Activated CD4-positive, alpha-beta memory T cell treated with anti-CD3 and anti-CD28 coated beads for 36 hours (primary cell): ENCODE measurements at regions not wholly inside any gene's neighbourhood (a gene's known extent, or its start where the extent isn't known, plus 50 kb on each side); places are given as distances from the start of the nearest gene placed in this dataset.

ENCODE experiments used
- CTCF ChIA-PET: fragments of 350-600 bp; sonication (Branson Sonifier 250); formaldehyde crosslinking; loops from one replicate; lab custom pipeline; 2021; ENCODE audit warnings: antibody characterized with exemption, inconsistent platforms; lab: Charles Lee
- POLR2A ChIA-PET: fragments of 350-600 bp; sonication (Branson Sonifier 250); formaldehyde crosslinking; loops from one replicate; lab custom pipeline; 2021; ENCODE audit warnings: antibody characterized with exemption; lab: Charles Lee
- DNase-seq: peaks from one replicate; pipeline ENCODE4 v3.0.0-alpha.2; 2020
- H3K27ac Mint-ChIP-seq: one replicate; pipeline ENCODE4 v1.8.0; 2021; ENCODE audit warnings: mixed read lengths
- H3K27me3 Mint-ChIP-seq: one replicate; pipeline ENCODE4 v1.8.0; 2021; ENCODE audit warnings: mixed read lengths
- H3K36me3 Mint-ChIP-seq: one replicate; pipeline ENCODE4 v1.8.0; 2021; ENCODE audit warnings: mixed read lengths
- H3K4me1 Mint-ChIP-seq: one replicate; pipeline ENCODE4 v1.8.0; 2021; ENCODE audit warnings: low read depth, mixed read lengths
- H3K4me3 Mint-ChIP-seq: one replicate; pipeline ENCODE4 v1.8.0; 2021; ENCODE audit warnings: mild to moderate bottlenecking, mixed read lengths
- H3K9me3 Mint-ChIP-seq: one replicate; pipeline ENCODE4 v1.8.0; 2021; ENCODE audit warnings: mixed read lengths
- intact Hi-C: fragments of 100-400 bp; cut with micrococcal nuclease; formaldehyde crosslinking; loops from one replicate; pipeline ENCODE4 v1.15.1; 2023

DNA sequence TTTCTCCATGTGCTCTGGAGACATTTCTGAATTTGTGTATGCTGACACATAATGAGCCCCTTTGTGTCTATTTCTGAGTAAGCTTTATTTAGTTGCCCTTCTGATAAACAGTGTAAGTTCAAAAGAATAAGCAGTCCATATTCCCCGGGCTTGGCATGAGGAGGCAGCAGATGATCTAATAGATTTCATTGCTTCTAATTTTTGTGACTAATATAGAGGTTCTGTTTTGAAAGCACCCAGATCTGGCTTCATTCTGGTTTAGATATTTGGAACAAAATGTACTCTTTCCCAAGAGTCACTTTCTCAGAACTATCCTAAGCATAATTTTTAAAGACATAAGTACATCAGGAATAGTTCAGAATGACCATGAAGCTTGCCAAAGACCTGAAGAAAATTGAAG, 290.9 kb downstream of the BTG1 start:
- Mint-ChIP-seq H3K9me3 (peaks cover 2% of the 10 kb centered on the region), H3K27ac (no peak overlapping the region), H3K4me3 (no peak overlapping the region), H3K4me1 (peaks cover 31% of the 10 kb centered on the region), H3K27me3 (no peaks in the 10 kb centered on the region), H3K36me3 (no peaks in the 10 kb centered on the region)
- DNase-seq, result no peak
- intact Hi-C loops, result loop anchor here (5.0 kb wide), 1 partner anchor 77 kb away; no protein-coding TSS in a partner anchor
- ChIA-PET POLR2A (no interaction called here), CTCF (interaction anchor here (1.4 kb wide), 1 partner anchor 43 kb away, joined by 4 read pairs; no protein-coding TSS in a partner anchor)

GRCh38 chr12:91853350-91854127, 292.1 kb downstream of the BTG1 start:
- Mint-ChIP-seq H3K36me3 (no peaks in the 10 kb centered on the region), H3K27me3 (no peaks in the 10 kb centered on the region), H3K9me3 (no peaks in the 10 kb centered on the region), H3K4me3 (no peak overlapping the region), H3K27ac (no peak overlapping the region), H3K4me1 (peaks cover 31% of the 10 kb centered on the region)
- ChIA-PET POLR2A (no interaction called here), CTCF (interaction anchor here (1.4 kb wide), 1 partner anchor 42 kb away, joined by 4 read pairs; no protein-coding TSS in a partner anchor)
- intact Hi-C loops, result loop anchor here (5.0 kb wide), 1 partner anchor 76 kb away; no protein-coding TSS in a partner anchor
- no peak for DNase-seq

- no peak for DNase-seq
- intact Hi-C loops, result loop anchor here (1.0 to 5.0 kb wide), 2 partner anchors 25 to 75 kb away; no protein-coding TSS in a partner anchor
- Mint-ChIP-seq H3K4me3 (no peak overlapping the region), H3K27ac (no peak overlapping the region), H3K36me3 (no peaks in the 10 kb centered on the region), H3K27me3 (no peaks in the 10 kb centered on the region), H3K9me3 (no peaks in the 10 kb centered on the region), H3K4me1 (peaks cover 26% of the 10 kb centered on the region)
- ChIA-PET CTCF (interaction anchor here (0.6 kb wide), 1 partner anchor 25 kb away, joined by 3 read pairs; no protein-coding TSS in a partner anchor), POLR2A (interaction anchor here (0.7 kb wide), 1 partner anchor 34 kb away, joined by 3 read pairs; no protein-coding TSS in a partner anchor)
Measured at GRCh38 chr12:91852634-91853033, 293.0 kb downstream of the BTG1 start.

DNA sequence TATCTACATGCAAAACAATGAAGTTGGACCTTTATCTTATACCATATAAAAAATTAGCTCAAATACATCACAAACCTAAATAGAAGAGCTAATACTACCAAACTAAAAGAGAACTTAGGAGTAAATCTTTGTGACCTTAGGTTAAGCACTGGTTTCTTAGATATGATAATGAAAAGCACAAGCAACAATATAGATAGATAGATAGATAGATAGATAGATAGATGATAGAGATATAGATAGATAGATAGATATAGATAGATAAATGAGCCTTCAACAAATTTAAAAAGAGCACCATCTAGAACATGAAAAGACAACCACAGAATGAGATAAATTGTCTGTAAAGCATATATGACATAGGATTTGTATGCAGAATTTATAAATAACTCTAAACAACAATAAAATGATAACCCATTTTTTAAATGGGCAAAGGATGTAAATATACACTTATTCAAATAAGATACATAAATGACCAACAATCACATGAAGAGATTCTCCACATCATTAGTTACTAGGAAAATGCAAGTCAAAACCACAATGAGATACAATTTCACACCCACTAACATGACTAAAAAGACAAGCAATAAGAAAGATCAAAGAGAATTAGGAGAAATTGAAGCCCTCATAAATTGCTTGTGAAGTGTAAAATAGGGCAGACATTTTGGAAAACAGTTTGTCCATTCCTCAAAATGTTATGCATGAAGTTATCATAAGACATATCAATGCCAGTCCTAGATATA, 293.7 kb downstream of the BTG1 start:
- Mint-ChIP-seq H3K4me1 (peaks cover 26% of the 10 kb centered on the region), H3K9me3 (no peaks in the 10 kb centered on the region), H3K4me3 (no peak overlapping the region), H3K27ac (no peak overlapping the region), H3K27me3 (no peaks in the 10 kb centered on the region), H3K36me3 (no peaks in the 10 kb centered on the region)
- intact Hi-C loops, result loop anchor here (1.0 to 5.0 kb wide), 2 partner anchors 25 to 75 kb away; no protein-coding TSS in a partner anchor
- ChIA-PET CTCF (interaction anchor here (0.6 kb wide), 1 partner anchor 25 kb away, joined by 3 read pairs; no protein-coding TSS in a partner anchor), POLR2A (no interaction called here)
- DNase-seq, result no peak

DNA sequence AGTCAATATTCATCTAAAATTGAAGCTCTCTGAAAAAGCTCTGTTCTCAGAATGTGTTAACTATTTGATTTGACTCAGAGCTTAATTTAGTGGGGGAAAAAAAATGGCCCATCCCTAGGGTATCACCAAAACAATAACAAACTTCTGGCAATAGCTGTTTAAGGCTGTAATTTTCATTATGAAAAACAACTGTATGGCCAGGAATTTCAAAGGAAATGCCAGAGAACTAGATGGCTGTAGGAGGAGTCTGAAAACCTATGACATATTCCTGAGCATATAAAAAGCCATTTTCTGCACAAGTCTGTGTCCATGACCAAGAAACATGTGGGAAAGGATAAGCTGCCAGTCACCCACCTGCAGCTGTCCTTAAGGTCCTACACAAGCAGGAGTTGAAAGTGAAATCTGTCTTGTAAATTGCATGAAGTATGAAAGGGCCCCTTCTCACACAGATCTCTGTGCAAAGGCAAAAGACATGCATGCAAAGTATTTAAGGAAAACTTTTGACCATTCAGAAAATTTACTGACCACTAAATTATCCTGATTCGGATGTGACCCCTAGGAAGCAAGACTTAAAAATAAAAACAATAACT, 299.1 kb downstream of the BTG1 start:
- Mint-ChIP-seq H3K27ac (no peak overlapping the region), H3K9me3 (peaks cover 6% of the 10 kb centered on the region), H3K36me3 (peaks cover 2% of the 10 kb centered on the region), H3K27me3 (no peaks in the 10 kb centered on the region), H3K4me3 (no peak overlapping the region), H3K4me1 (peaks cover 6% of the 10 kb centered on the region)
- POLR2A ChIA-PET, result no interaction called here
- DNase-seq, result no peak
- CTCF ChIA-PET, result no interaction called here
- intact Hi-C loops, result no loop called here

DNA sequence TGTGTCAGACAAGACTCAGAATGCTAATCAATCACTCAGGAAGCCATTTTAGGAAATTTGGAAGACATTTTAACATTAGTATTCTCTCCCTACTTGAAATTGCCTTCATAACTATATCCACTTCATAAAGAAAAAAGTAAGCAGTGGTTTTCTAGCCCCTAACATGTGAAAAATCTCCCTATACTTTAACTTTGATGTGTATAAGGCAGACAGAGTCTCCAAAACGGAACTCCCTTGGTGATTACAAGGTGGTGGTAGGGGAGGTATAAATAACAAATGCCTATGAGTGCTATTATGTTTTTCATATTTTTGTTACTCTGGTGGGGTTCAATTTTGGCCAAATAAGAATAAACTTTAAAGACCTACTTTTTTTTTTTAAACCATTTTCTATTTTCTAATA, 300.3 kb downstream of the BTG1 start:
- intact Hi-C loops, result no loop called here
- H3K36me3 Mint-ChIP-seq, result peaks cover 2% of the 10 kb centered on the region
- no peak overlapping the region for H3K4me3 Mint-ChIP-seq
- no peak for DNase-seq
- H3K4me1 Mint-ChIP-seq, result peaks cover 4% of the 10 kb centered on the region
- ChIA-PET POLR2A (no interaction called here), CTCF (interaction anchor here (1.4 kb wide), 1 partner anchor 34 kb away, joined by 5 read pairs; no protein-coding TSS in a partner anchor)
- H3K27ac Mint-ChIP-seq, result no peak overlapping the region
- H3K9me3 Mint-ChIP-seq, result peaks cover 9% of the 10 kb centered on the region
- no peaks in the 10 kb centered on the region for H3K27me3 Mint-ChIP-seq

- ChIA-PET CTCF (interaction anchor here (1.2 kb wide), 1 partner anchor 31 kb away, joined by 3 read pairs; no protein-coding TSS in a partner anchor), POLR2A (interaction anchor here (0.9 kb wide), 1 partner anchor 300 kb away, joined by 3 read pairs; no protein-coding TSS in a partner anchor)
- H3K27ac Mint-ChIP-seq, result no peak overlapping the region
- intact Hi-C loops, result no loop called here
- no peaks in the 10 kb centered on the region for H3K27me3 Mint-ChIP-seq
- H3K4me1 Mint-ChIP-seq, result peaks cover 4% of the 10 kb centered on the region
- peaks cover 2% of the 10 kb centered on the region for H3K36me3 Mint-ChIP-seq
- DNase-seq, result no peak
- H3K9me3 Mint-ChIP-seq, result peaks cover 9% of the 10 kb centered on the region
- H3K4me3 Mint-ChIP-seq, result no peak overlapping the region
Measured at GRCh38 chr12:91841822-91842221, 303.8 kb downstream of the BTG1 start.

DNA sequence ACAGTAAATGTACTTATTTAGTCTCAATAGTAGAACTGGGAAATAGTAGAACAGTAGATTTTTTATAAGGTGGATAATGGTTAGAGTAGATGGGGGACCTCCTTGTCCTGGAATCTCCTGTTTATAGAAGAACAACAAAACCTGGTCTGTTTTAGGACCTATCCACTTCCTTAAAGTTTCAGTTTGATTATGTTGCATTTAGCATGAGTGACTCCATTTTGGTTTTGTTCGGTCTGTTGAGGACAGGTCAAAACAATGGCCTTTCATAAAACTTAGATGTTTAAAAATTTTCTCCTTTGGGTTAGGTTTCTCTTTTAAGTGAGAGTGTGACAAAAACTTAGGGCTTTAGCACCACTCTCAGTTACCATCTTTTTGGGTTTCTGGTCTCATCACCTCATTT, 308.9 kb downstream of the BTG1 start:
- POLR2A ChIA-PET, result no interaction called here
- Mint-ChIP-seq H3K36me3 (no peaks in the 10 kb centered on the region), H3K9me3 (peaks cover 7% of the 10 kb centered on the region), H3K4me3 (no peak overlapping the region), H3K27me3 (no peaks in the 10 kb centered on the region), H3K27ac (no peak overlapping the region), H3K4me1 (peaks cover 6% of the 10 kb centered on the region)
- CTCF ChIA-PET, result no interaction called here
- no peak for DNase-seq
- intact Hi-C loops, result no loop called here

DNA sequence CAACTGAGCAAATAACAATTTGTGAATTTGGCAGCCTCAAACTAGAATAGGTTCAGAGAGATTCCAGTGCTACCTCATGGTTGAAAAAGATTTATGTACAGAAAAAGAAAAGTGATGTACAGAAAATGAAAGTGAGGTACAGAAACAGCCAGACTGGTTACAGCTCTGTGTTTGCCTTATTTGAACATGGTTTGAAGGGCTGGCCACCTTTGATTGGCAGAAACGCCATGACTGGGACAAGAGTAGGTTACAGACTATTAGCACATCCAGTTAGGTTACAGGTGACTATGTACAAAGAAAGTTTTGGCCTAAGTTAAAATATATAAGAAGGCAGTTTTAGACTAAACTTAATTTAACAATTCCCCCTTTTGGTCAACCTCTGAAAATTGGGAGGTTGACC, 309.4 kb downstream of the BTG1 start:
- Mint-ChIP-seq H3K4me3 (no peak overlapping the region), H3K36me3 (no peaks in the 10 kb centered on the region), H3K27me3 (no peaks in the 10 kb centered on the region), H3K4me1 (peaks cover 6% of the 10 kb centered on the region), H3K9me3 (peaks cover 5% of the 10 kb centered on the region), H3K27ac (no peak overlapping the region)
- intact Hi-C loops, result no loop called here
- CTCF ChIA-PET, result no interaction called here
- POLR2A ChIA-PET, result no interaction called here
- DNase-seq, result no peak

GRCh38 chr12:91835693-91836092, 310.0 kb downstream of the BTG1 start:
- intact Hi-C loops, result no loop called here
- DNase-seq, result no peak
- peaks cover 6% of the 10 kb centered on the region for H3K4me1 Mint-ChIP-seq
- CTCF ChIA-PET, result no interaction called here
- no peaks in the 10 kb centered on the region for H3K27me3 Mint-ChIP-seq
- peaks cover 4% of the 10 kb centered on the region for H3K9me3 Mint-ChIP-seq
- no peaks in the 10 kb centered on the region for H3K36me3 Mint-ChIP-seq
- H3K4me3 Mint-ChIP-seq, result no peak overlapping the region
- H3K27ac Mint-ChIP-seq, result no peak overlapping the region
- POLR2A ChIA-PET, result no interaction called here

GRCh38 chr12:91833780-91834359, 311.8 kb downstream of the BTG1 start:
- Mint-ChIP-seq H3K27me3 (no peaks in the 10 kb centered on the region), H3K4me1 (peaks cover 6% of the 10 kb centered on the region), H3K9me3 (peaks cover 4% of the 10 kb centered on the region), H3K27ac (no peak overlapping the region), H3K4me3 (no peak overlapping the region), H3K36me3 (no peaks in the 10 kb centered on the region)
- ChIA-PET POLR2A (interaction anchor here (0.7 kb wide), 1 partner anchor 68 kb away, joined by 3 read pairs; no protein-coding TSS in a partner anchor), CTCF (no interaction called here)
- intact Hi-C loops, result no loop called here
- no peak for DNase-seq
